Suprapubic skin (tissue), 4 donors: ENCODE measurements at regions not wholly inside any gene's neighbourhood (a gene's known extent, or its start where the extent isn't known, plus 50 kb on each side); places are given as distances from the start of the nearest gene placed in this dataset.

Source experiments
- DNase-seq, 2 donors: peaks; one replicate each; pipeline ENCODE4 v3.0.0-alpha.2; 2019; ENCODE audit warnings: low spot score in 2 of 2
- H3K27ac ChIP-seq: fragments of 200-600 bp; sonication (generic); one replicate; pipeline ENCODE4 v1.5.1; 2019
- H3K27me3 ChIP-seq: fragments of 200-600 bp; sonication (generic); one replicate; pipeline ENCODE4 v1.5.1; 2019
- H3K36me3 ChIP-seq: fragments of 200-600 bp; sonication (generic); one replicate; pipeline ENCODE4 v1.5.1; 2019
- H3K4me1 ChIP-seq: fragments of 200-600 bp; sonication (generic); one replicate; pipeline ENCODE4 v1.5.1; 2019
- H3K4me3 ChIP-seq: fragments of 200-600 bp; sonication (generic); one replicate; pipeline ENCODE4 v1.5.1; 2019; ENCODE audit warnings: mild to moderate bottlenecking
- H3K9me3 ChIP-seq: fragments of 200-600 bp; sonication (generic); one replicate; pipeline ENCODE4 v1.5.1; 2019
- EP300 ChIP-seq: sonication (generic); formaldehyde crosslinking; IDR thresholded peaks from one replicate; pipeline ENCODE4 v1.6.1; 2017; ENCODE audit warnings: antibody characterized with exemption
- POLR2A ChIP-seq, 2 donors: fragments of 450-650 bp; IDR thresholded peaks; one replicate each; pipeline ENCODE4 v1.6.1; 2017; ENCODE audit warnings: antibody characterized with exemption in 2 of 2, mild to moderate bottlenecking in 2 of 2, moderate library complexity in 2 of 2
- POLR2AphosphoS5 ChIP-seq, 3 donors: sonication (generic); formaldehyde crosslinking; IDR thresholded peaks; one replicate each; pipeline ENCODE4 v1.6.1; 2017; ENCODE audit warnings: antibody characterized with exemption in 3 of 3
- WGBS: methylation state at CpG from one replicate; pipeline ENCODE4 v1.1.5; 2018; 5-methylcytosine and 5-hydroxymethylcytosine counted together
- TF ChIP-seq, protein P1 (sequence below), 2 donors: fragments of 200-600 bp in 1 of 2; fragments of 450-650 bp in 1 of 2; sonication (generic) in 1 of 2; IDR thresholded peaks; one replicate each; pipeline ENCODE4 v1.5.1; 2016 to 2019; ENCODE audit warnings: antibody characterized with exemption in 2 of 2, mild to moderate bottlenecking in 1 of 2, moderate library complexity in 1 of 2

DNA sequence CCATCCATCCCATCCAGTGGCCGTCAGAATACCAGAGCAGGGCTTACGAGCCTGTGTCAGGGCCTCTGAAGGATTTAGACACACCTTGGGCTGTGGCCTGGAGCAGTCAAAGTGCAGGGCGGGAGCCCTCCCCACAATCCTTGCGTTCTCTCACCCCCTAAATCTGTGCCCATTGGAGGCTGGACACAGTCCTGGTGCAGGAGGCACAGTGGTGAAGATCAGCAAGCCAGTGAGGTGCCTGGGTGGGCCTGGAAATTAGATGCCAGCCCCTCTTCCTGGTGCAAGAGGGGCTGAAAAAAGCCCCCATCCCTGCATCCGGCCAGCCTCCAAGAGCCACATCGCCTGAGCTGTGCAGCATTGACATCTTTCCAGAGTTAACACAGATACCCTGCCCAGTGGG, 1045.8 kb downstream of the TBC1D22A start:
- Histone ChIP-seq H3K4me1 (no peaks in the 10 kb centered on the region), H3K27me3 (peaks cover 9% of the 10 kb centered on the region), H3K9me3 (no peaks in the 10 kb centered on the region), H3K27ac (no peak overlapping the region), H3K4me3 (no peak overlapping the region), H3K36me3 (no peaks in the 10 kb centered on the region)
- 58% methylated on average over 3 of the region's 6 CpGs for WGBS
- TF ChIP-seq, protein P1, sequence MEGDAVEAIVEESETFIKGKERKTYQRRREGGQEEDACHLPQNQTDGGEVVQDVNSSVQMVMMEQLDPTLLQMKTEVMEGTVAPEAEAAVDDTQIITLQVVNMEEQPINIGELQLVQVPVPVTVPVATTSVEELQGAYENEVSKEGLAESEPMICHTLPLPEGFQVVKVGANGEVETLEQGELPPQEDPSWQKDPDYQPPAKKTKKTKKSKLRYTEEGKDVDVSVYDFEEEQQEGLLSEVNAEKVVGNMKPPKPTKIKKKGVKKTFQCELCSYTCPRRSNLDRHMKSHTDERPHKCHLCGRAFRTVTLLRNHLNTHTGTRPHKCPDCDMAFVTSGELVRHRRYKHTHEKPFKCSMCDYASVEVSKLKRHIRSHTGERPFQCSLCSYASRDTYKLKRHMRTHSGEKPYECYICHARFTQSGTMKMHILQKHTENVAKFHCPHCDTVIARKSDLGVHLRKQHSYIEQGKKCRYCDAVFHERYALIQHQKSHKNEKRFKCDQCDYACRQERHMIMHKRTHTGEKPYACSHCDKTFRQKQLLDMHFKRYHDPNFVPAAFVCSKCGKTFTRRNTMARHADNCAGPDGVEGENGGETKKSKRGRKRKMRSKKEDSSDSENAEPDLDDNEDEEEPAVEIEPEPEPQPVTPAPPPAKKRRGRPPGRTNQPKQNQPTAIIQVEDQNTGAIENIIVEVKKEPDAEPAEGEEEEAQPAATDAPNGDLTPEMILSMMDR (IDR thresholded peaks at IDR 0.05) = no peak
- TF ChIP-seq POLR2AphosphoS5 (IDR thresholded peaks at IDR 0.05) (no peak), EP300 (no peak), POLR2A (IDR thresholded peaks at IDR 0.05) (no peak)
- DNase-seq = peak in 1 of 2 donors; percentile 49

DNA sequence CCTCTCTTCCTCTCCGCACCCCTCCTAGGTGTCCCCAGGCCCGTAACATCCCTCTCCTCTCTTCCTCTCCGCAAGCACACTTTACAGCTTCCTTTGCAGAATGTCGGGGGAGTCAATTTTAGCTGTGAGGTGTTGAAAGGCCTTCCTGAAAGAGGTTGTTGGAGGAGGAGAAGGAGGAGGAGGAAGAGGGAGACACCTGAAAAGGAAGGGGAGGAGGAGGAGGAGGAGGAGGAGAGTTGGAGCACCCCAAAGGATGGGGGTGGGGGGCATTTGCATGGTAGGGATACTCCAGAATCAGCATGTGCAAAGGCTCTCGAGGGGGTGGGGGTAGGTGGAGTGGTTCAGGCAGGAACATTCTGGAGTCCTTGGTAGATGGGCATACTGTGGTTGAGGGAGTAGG, 1045.1 kb downstream of the TBC1D22A start:
- Histone ChIP-seq H3K4me1 (no peaks in the 10 kb centered on the region), H3K9me3 (no peaks in the 10 kb centered on the region), H3K36me3 (no peaks in the 10 kb centered on the region), H3K4me3 (no peak overlapping the region), H3K27me3 (peaks cover 9% of the 10 kb centered on the region), H3K27ac (no peak overlapping the region)
- DNase-seq = no peak
- TF ChIP-seq POLR2AphosphoS5 (IDR thresholded peaks at IDR 0.05) = no peak
- no peak for TF ChIP-seq POLR2A (IDR thresholded peaks at IDR 0.05)
- no peak for TF ChIP-seq EP300
- TF ChIP-seq, protein P1 (IDR thresholded peaks at IDR 0.05) = no peak
- WGBS = 75% methylated on average over 5 of the region's 5 CpGs

DNA sequence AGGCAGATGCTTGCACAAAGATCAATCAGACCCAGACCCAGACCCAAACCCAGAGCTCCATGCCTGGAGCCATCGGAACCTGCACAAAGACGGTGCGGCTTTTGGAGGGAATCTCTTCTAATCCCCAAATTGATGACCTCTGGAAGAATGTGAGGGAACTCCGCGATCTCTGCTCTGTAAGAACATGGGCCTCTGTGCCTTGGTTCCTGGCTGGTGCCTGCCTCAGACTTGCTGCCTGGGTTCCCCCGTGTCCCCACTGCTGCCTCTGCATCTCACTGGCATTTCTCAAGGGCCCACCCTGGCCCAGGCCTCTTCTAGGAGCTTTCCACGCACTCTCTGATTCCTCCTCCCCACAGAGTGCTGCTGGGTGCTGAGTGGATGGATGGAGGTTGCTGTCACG, 1044.4 kb downstream of the TBC1D22A start:
- DNase-seq = no peak
- 83% methylated on average over 8 of the region's 8 CpGs for WGBS

DNA sequence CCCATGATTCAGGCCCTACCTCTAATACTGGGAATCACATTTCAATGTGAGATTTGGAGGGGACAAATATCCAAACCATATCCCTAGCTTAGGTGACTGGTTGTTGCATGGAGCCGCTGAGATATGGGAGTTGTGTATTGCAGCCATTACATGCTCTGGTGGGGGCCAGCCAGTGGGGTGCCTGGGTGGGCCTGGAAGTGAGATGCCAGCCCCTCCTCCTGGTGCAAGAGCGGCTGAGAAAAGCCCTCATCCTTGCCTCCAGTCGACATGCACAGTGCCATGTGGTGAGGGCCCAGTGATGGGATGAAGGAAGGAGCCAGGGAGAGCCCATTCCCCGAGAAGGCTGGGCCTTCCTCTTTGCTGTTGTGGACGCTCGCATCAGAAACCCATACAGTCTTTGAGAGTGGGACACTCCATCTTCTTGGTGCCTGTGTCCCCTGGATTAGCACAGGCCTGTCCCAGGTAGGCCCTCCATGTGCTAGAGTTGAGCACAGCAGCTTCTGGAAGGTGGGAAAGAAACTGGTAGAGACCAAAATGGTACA, 1043.0 kb downstream of the TBC1D22A start:
- no peaks in the 10 kb centered on the region for H3K9me3 ChIP-seq
- no peak overlapping the region for H3K4me3 ChIP-seq
- no peaks in the 10 kb centered on the region for H3K4me1 ChIP-seq
- no peaks in the 10 kb centered on the region for H3K36me3 ChIP-seq
- peaks cover 13% of the 10 kb centered on the region for H3K27me3 ChIP-seq
- no peak overlapping the region for H3K27ac ChIP-seq
- 96% methylated on average over 5 of the region's 6 CpGs for WGBS
- TF ChIP-seq EP300 (no peak), POLR2AphosphoS5 (IDR thresholded peaks at IDR 0.05) (no peak), POLR2A (IDR thresholded peaks at IDR 0.05) (no peak)
- TF ChIP-seq, protein P1 (IDR thresholded peaks at IDR 0.05) = no peak
- peak in 1 of 2 donors; percentile 59 for DNase-seq

More for the DNA sequence above, 1044.4 kb downstream of the TBC1D22A start:
- Histone ChIP-seq H3K9me3 (no peaks in the 10 kb centered on the region), H3K4me3 (no peak overlapping the region), H3K27me3 (peaks cover 9% of the 10 kb centered on the region), H3K27ac (no peak overlapping the region), H3K4me1 (no peaks in the 10 kb centered on the region), H3K36me3 (no peaks in the 10 kb centered on the region)
- no peak for TF ChIP-seq POLR2AphosphoS5 (IDR thresholded peaks at IDR 0.05)
- TF ChIP-seq, protein P1 (IDR thresholded peaks at IDR 0.05) = no peak
- TF ChIP-seq EP300 = no peak
- no peak for TF ChIP-seq POLR2A (IDR thresholded peaks at IDR 0.05)

DNA sequence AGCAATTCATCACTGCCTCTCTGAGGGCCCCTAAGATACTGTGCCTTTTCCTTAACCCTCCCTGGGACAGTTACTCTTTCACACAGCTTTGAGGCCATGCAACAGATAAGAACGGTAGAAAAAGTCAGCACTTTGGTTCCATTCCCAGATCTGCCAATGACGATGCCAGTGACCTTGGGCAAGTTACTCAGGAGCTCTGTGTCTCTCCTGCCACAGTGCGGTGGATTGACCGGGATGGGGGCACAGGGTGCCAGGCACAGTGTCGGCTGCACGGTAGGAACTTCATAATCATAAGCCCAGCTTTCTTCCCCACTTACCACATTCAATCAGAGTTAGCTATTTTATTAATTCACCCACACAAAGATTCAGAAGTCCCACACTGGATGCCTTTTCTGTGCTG, 1041.8 kb downstream of the TBC1D22A start:
- H3K27ac ChIP-seq = no peak overlapping the region
- no peak for DNase-seq
- 89% methylated on average over 6 of the region's 6 CpGs for WGBS
- no peaks in the 10 kb centered on the region for H3K9me3 ChIP-seq
- no peak for TF ChIP-seq EP300
- TF ChIP-seq, protein P1 (IDR thresholded peaks at IDR 0.05) = no peak
- TF ChIP-seq POLR2A (IDR thresholded peaks at IDR 0.05) = no peak
- no peak for TF ChIP-seq POLR2AphosphoS5 (IDR thresholded peaks at IDR 0.05)
- H3K4me1 ChIP-seq = no peaks in the 10 kb centered on the region
- H3K27me3 ChIP-seq = peaks cover 10% of the 10 kb centered on the region
- H3K36me3 ChIP-seq = no peaks in the 10 kb centered on the region
- H3K4me3 ChIP-seq = no peak overlapping the region
